Activated B cell treated with CpG ODN at 0.5 μM for 24 hours (primary cell): ENCODE measurements at regions not wholly inside any gene's neighbourhood (a gene's known extent, or its start where the extent isn't known, plus 50 kb on each side); places are given as distances from the start of the nearest gene placed in this dataset.

Experiments
- ATAC-seq: fragments of 200-7000 bp; cut with Tn5 transposase; one replicate; pipeline ENCODE4 v1.10.0; 2021; ENCODE audit warnings: low read depth, mild to moderate bottlenecking, moderate library complexity
- CTCF ChIA-PET: fragments of 350-600 bp; sonication (Branson Sonifier 250); formaldehyde crosslinking; loops from one replicate; lab custom pipeline; 2021; ENCODE audit warnings: antibody characterized with exemption; lab: Charles Lee
- POLR2A ChIA-PET: fragments of 350-600 bp; sonication (Branson Sonifier 250); formaldehyde crosslinking; loops from one replicate; lab custom pipeline; 2021; ENCODE audit warnings: antibody characterized with exemption; lab: Charles Lee
- DNase-seq: peaks from one replicate; pipeline ENCODE4 v3.0.0; 2022
- H3K27ac Mint-ChIP-seq: one replicate; pipeline ENCODE4 v1.8.0; 2020; ENCODE audit warnings: mixed read lengths
- H3K27me3 Mint-ChIP-seq: one replicate; pipeline ENCODE4 v1.8.0; 2021; ENCODE audit warnings: mixed read lengths
- H3K36me3 Mint-ChIP-seq: one replicate; pipeline ENCODE4 v1.8.0; 2021; ENCODE audit warnings: low read depth, mixed read lengths
- H3K4me1 Mint-ChIP-seq: one replicate; pipeline ENCODE4 v1.8.0; 2021; ENCODE audit warnings: mixed read lengths
- H3K4me3 Mint-ChIP-seq: one replicate; pipeline ENCODE4 v1.8.0; 2020; ENCODE audit warnings: mild to moderate bottlenecking, mixed read lengths
- H3K9me3 Mint-ChIP-seq: one replicate; pipeline ENCODE4 v1.8.0; 2020; ENCODE audit warnings: mixed read lengths
- CTCF ChIP-seq: fragments of 200-600 bp; IDR thresholded peaks from one replicate; pipeline ENCODE4 v1.8.0; 2022; ENCODE audit warnings: antibody characterized with exemption, mild to moderate bottlenecking
- intact Hi-C: fragments of 100-400 bp; cut with micrococcal nuclease; formaldehyde crosslinking; loops from one replicate; pipeline ENCODE4 v1.15.1; 2024

- Mint-ChIP-seq H3K9me3 (no peaks in the 10 kb centered on the region), H3K4me1 (no peaks in the 10 kb centered on the region), H3K27me3 (peaks cover 3% of the 10 kb centered on the region), H3K4me3 (no peak overlapping the region), H3K36me3 (no peaks in the 10 kb centered on the region), H3K27ac (no peak overlapping the region)
- CTCF ChIA-PET = interaction anchor here (0.7 kb wide), 1 partner anchor 1199 kb away, joined by 3 read pairs; no protein-coding TSS in a partner anchor
- no peak for TF ChIP-seq CTCF
- intact Hi-C loops = loop anchor here (1.0 to 5.0 kb wide), 4 partner anchors 143 to 1200 kb away; no protein-coding TSS in a partner anchor
- no peak for DNase-seq
- POLR2A ChIA-PET = no interaction called here
- ATAC-seq = no peak
Observed at GRCh38 chr5:100479079-100479688, 56.0 kb upstream of the FAM174A start.

GRCh38 chr5:100472091-100472490 lies 63.1 kb upstream of the FAM174A start:
- no peak overlapping the region for H3K27ac Mint-ChIP-seq
- TF ChIP-seq CTCF = no peak
- H3K27me3 Mint-ChIP-seq = no peaks in the 10 kb centered on the region
- peaks cover 2% of the 10 kb centered on the region for H3K4me1 Mint-ChIP-seq
- ChIA-PET CTCF (no interaction called here), POLR2A (no interaction called here)
- H3K36me3 Mint-ChIP-seq = no peaks in the 10 kb centered on the region
- intact Hi-C loops = no loop called here
- no peak for ATAC-seq
- H3K9me3 Mint-ChIP-seq = no peaks in the 10 kb centered on the region
- H3K4me3 Mint-ChIP-seq = no peak overlapping the region
- DNase-seq = no peak

- CTCF ChIA-PET = interaction anchor here (1.0 kb wide), 1 partner anchor 39 kb away, joined by 5 read pairs; no protein-coding TSS in a partner anchor
Observed at GRCh38 chr5:100469767-100470166, 65.4 kb upstream of the FAM174A start.

GRCh38 chr5:100464418-100464817 lies 70.8 kb upstream of the FAM174A start:
- Mint-ChIP-seq H3K4me1 (no peaks in the 10 kb centered on the region), H3K36me3 (no peaks in the 10 kb centered on the region), H3K27ac (no peak overlapping the region), H3K27me3 (no peaks in the 10 kb centered on the region), H3K4me3 (no peak overlapping the region), H3K9me3 (no peaks in the 10 kb centered on the region)
- POLR2A ChIA-PET = no interaction called here
- CTCF ChIA-PET = no interaction called here
- TF ChIP-seq CTCF = no peak
- ATAC-seq (no peak), DNase-seq (no peak)
- intact Hi-C loops = no loop called here

More at GRCh38 chr5:100469767-100470166, 65.4 kb upstream of the FAM174A start:
- Mint-ChIP-seq H3K4me1 (peaks cover 2% of the 10 kb centered on the region), H3K36me3 (no peaks in the 10 kb centered on the region), H3K27me3 (no peaks in the 10 kb centered on the region), H3K9me3 (no peaks in the 10 kb centered on the region), H3K27ac (no peak overlapping the region), H3K4me3 (no peak overlapping the region)
- POLR2A ChIA-PET = no interaction called here
- DNase-seq (no peak), ATAC-seq (no peak)
- TF ChIP-seq CTCF = no peak
- intact Hi-C loops = no loop called here

- H3K9me3 Mint-ChIP-seq = no peaks in the 10 kb centered on the region
- no peak overlapping the region for H3K27ac Mint-ChIP-seq
- no peak for TF ChIP-seq CTCF
- no peaks in the 10 kb centered on the region for H3K36me3 Mint-ChIP-seq
- POLR2A ChIA-PET = no interaction called here
- ATAC-seq = no peak
- H3K4me1 Mint-ChIP-seq = no peaks in the 10 kb centered on the region
- no peaks in the 10 kb centered on the region for H3K27me3 Mint-ChIP-seq
- no peak for DNase-seq
- H3K4me3 Mint-ChIP-seq = no peak overlapping the region
- CTCF ChIA-PET = no interaction called here
- intact Hi-C loops = no loop called here
Observed at GRCh38 chr5:100456615-100457014, 78.6 kb upstream of the FAM174A start.
